ENCODE measurements at regions not wholly inside any gene's neighbourhood (a gene's known extent, or its start where the extent isn't known, plus 50 kb on each side); places are given as distances from the start of the nearest gene placed in this dataset.

- DNase-seq: no peak
Observed at GRCh38 chr5:30698217-30698616, 495.3 kb upstream of the CDH6 start.

- DNase-seq: no peak
Observed at GRCh38 chr5:30693326-30693725, 500.2 kb upstream of the CDH6 start.

GRCh38 chr5:30690931-30691330 lies 502.6 kb upstream of the CDH6 start:
- no peak for DNase-seq

GRCh38 chr5:30687461-30687860 lies 506.0 kb upstream of the CDH6 start:
- no peak for DNase-seq

- no peak for DNase-seq
Observed at GRCh38 chr5:30686530-30686929, 507.0 kb upstream of the CDH6 start.

- DNase-seq: no peak
Observed at GRCh38 chr5:30676223-30676840, 517.2 kb upstream of the CDH6 start.

GRCh38 chr5:30667293-30667692 lies 526.2 kb upstream of the CDH6 start:
- DNase-seq: no peak

- no peak for DNase-seq
Observed at GRCh38 chr5:30663536-30663935, 530.0 kb upstream of the CDH6 start.

GRCh38 chr5:30662373-30662772 lies 531.1 kb upstream of the CDH6 start:
- no peak for DNase-seq

- DNase-seq: no peak
Observed at GRCh38 chr5:30661730-30662129, 531.8 kb upstream of the CDH6 start.

GRCh38 chr5:30659417-30659816 lies 534.1 kb upstream of the CDH6 start:
- DNase-seq: no peak

- DNase-seq: no peak
Observed at GRCh38 chr5:30650311-30650710, 543.2 kb upstream of the CDH6 start.

- no peak for DNase-seq
Observed at GRCh38 chr5:30638899-30639298, 554.6 kb upstream of the CDH6 start.

- DNase-seq: no peak
Observed at GRCh38 chr5:30627945-30628344, 565.5 kb upstream of the CDH6 start.

- DNase-seq: no peak
Observed at GRCh38 chr5:30626557-30626956, 566.9 kb upstream of the CDH6 start.

- DNase-seq: no peak
Observed at GRCh38 chr5:30620481-30621085, 572.9 kb upstream of the CDH6 start.

- DNase-seq: no peak
Observed at GRCh38 chr5:30608501-30608900, 585.0 kb upstream of the CDH6 start.

GRCh38 chr5:30607301-30607894 lies 586.1 kb upstream of the CDH6 start:
- no peak for DNase-seq

GRCh38 chr5:30605693-30606268 lies 587.7 kb upstream of the CDH6 start:
- DNase-seq: no peak

- DNase-seq: no peak
Observed at GRCh38 chr5:30604648-30605262, 588.7 kb upstream of the CDH6 start.

- DNase-seq: no peak
Observed at GRCh38 chr5:30600892-30601291, 592.6 kb upstream of the CDH6 start.

GRCh38 chr5:30596495-30597064 lies 596.9 kb upstream of the CDH6 start:
- DNase-seq: no peak

GRCh38 chr5:30594331-30594730 lies 599.2 kb upstream of the CDH6 start:
- DNase-seq: no peak

GRCh38 chr5:30592833-30593232 lies 600.7 kb upstream of the CDH6 start:
- DNase-seq: no peak
